ENCODE measurements at regions not wholly inside any gene's neighbourhood (a gene's known extent, or its start where the extent isn't known, plus 50 kb on each side); places are given as distances from the start of the nearest gene placed in this dataset.

DNA sequence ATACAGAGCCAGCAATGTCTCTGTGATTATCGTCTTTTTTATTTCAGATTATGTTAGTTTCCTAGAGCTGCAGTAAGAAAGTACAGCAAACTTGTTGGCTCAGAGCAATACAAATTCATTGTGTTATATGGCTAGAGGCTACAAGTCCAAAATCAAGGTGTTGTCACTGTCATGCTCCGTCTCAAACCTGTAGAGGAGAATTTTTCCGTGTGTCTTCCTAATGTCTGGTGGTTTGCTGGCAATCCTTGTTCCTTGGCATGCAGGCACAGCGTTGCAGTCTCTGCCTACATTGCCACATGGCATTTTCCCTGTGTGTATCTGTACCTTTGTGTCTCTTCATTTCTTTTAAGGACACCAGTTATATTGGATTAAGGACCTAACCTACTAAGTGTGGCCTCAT lies 244.4 kb downstream of the LRRIQ3 start:
- TF ChIP-seq, protein P1, sequence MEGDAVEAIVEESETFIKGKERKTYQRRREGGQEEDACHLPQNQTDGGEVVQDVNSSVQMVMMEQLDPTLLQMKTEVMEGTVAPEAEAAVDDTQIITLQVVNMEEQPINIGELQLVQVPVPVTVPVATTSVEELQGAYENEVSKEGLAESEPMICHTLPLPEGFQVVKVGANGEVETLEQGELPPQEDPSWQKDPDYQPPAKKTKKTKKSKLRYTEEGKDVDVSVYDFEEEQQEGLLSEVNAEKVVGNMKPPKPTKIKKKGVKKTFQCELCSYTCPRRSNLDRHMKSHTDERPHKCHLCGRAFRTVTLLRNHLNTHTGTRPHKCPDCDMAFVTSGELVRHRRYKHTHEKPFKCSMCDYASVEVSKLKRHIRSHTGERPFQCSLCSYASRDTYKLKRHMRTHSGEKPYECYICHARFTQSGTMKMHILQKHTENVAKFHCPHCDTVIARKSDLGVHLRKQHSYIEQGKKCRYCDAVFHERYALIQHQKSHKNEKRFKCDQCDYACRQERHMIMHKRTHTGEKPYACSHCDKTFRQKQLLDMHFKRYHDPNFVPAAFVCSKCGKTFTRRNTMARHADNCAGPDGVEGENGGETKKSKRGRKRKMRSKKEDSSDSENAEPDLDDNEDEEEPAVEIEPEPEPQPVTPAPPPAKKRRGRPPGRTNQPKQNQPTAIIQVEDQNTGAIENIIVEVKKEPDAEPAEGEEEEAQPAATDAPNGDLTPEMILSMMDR (IDR thresholded peaks at IDR 0.05; ENCODE audit: insufficient read depth, low read length): no peak
- H3K4me3 ChIP-seq (ENCODE audit: low read depth, low read length): no peak overlapping the region
- DNase-seq (ENCODE audit: low read depth): no peak

DNA sequence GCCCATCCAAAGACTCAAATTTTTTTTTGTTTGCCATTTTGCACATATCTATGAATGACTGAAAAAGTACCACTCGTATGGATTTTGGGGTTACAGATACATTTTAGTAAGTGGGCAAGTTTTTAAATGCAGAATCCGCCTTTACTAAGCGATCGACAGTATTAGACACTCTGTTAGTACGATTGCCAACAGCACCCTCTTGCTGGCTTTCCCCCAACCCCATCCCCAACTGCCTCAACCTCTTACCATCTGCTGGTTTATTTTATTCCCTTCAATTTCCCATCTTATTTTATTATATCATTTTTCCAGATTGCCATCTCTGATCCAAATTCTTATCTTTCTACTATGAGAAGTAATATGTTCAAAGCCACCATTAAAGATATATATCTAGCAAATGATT lies 244.8 kb downstream of the LRRIQ3 start:
- no peak for DNase-seq (ENCODE audit: low read depth)
- no peak overlapping the region for H3K4me3 ChIP-seq (ENCODE audit: low read depth, low read length)
- TF ChIP-seq, protein P1 (IDR thresholded peaks at IDR 0.05; ENCODE audit: insufficient read depth, low read length): no peak

DNA sequence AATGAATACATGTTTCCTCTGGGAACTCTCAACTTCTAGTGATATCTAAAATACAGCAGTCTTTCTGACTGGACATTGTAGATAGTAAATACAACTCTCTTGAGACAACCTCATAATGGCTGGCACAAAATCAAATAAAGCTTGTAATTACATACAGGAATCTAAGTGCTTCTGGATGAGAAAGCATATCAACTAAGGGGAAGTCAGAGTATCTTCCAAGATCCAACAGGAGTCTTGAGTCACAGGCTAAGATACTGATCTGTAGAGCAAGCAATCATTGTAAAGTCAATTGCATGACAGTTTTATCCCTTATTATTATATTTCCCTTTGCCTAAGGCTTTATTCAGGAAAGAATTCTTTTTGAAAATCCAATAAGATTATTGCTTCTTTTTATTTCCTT lies 249.9 kb downstream of the LRRIQ3 start:
- H3K4me3 ChIP-seq (ENCODE audit: low read depth, low read length): no peak overlapping the region
- TF ChIP-seq, protein P1 (IDR thresholded peaks at IDR 0.05; ENCODE audit: insufficient read depth, low read length): no peak
- no peak for DNase-seq (ENCODE audit: low read depth)

DNA sequence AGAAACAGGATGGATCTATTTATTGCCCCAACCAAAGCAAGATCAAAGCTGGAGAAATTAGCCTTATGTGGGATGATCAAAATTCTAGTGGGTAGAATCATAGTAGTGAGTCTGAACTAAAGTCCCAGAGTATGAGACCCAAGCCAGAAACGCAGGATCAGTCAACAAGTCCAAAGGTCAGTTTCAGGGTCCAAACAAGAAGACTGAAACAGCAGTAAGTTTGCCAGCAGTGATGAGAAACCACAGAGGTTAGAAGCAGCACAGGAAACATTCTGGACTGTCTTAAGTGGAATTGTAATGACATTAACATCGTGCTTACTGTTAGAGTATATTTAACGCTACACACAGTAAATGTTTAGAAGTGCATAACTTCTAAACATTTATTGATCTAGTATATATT lies 251.0 kb downstream of the LRRIQ3 start:
- TF ChIP-seq, protein P1 (IDR thresholded peaks at IDR 0.05; ENCODE audit: insufficient read depth, low read length): no peak
- DNase-seq (ENCODE audit: low read depth): no peak
- H3K4me3 ChIP-seq (ENCODE audit: low read depth, low read length): no peak overlapping the region

- DNase-seq (ENCODE audit: low read depth): no peak
- TF ChIP-seq, protein P1 (IDR thresholded peaks at IDR 0.05; ENCODE audit: insufficient read depth, low read length): no peak
- H3K4me3 ChIP-seq (ENCODE audit: low read depth, low read length): no peak overlapping the region
These were observed 254.7 kb downstream of the LRRIQ3 start for GRCh38 chr1:73943270-73943669.

- DNase-seq (ENCODE audit: low read depth): no peak
- TF ChIP-seq, protein P1 (IDR thresholded peaks at IDR 0.05; ENCODE audit: insufficient read depth, low read length): no peak
- no peak overlapping the region for H3K4me3 ChIP-seq (ENCODE audit: low read depth, low read length)
These were observed 267.7 kb downstream of the LRRIQ3 start for GRCh38 chr1:73930293-73930692.

GRCh38 chr1:73914951-73915350 lies 283.0 kb downstream of the LRRIQ3 start:
- TF ChIP-seq, protein P1 (IDR thresholded peaks at IDR 0.05; ENCODE audit: insufficient read depth, low read length): no peak
- no peak for DNase-seq (ENCODE audit: low read depth)
- H3K4me3 ChIP-seq (ENCODE audit: low read depth, low read length): no peak overlapping the region

Data from fibroblast of the aortic adventitia (primary cell).